ENCODE measurements at regions not wholly inside any gene's neighbourhood (a gene's known extent, or its start where the extent isn't known, plus 50 kb on each side); places are given as distances from the start of the nearest gene placed in this dataset.

DNA sequence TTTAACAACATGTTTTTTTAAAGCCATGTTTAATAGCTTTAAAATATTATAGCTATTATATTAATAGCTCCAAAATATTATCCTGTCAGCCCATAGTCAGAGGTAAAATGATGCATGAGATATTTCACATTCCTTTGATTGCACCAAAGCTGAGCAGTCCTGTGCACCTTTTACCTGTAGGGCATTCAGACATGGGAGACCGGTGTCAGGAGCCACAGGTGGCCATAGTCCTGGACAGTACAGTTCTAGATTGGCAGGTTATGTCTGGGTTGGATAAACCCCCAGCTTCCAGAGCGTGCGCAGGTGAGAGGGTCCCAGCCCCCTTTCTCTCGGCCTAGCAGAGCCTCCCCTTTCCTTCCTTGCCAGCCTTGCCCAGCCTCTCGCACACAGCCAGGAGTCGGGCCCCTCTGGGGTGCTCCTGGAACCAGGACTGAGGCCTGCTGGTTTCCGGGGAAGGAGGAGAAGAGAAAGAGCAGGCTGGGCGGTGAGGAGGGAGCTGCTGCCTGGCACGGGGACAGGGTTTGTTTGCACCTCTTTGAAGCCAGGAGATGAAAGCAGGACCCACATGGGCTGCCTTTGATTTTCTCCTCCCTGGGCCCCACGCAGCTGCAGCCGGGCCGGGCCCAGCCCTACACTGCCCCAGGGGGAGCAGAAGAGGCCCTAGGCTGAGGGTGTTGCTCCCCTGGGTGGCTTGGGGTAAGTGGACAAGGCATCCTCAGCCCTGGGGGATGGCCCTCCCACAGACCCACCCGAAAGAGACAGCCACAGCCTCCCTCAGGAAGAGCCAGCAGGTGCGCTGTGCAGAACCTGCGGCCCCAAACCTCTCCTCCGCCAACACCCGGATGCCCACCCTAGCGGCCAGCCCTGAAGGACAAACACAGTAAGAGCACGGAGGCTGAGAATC is 75.2 kb upstream of the TARDBP start:
- TF ChIP-seq, protein P1, sequence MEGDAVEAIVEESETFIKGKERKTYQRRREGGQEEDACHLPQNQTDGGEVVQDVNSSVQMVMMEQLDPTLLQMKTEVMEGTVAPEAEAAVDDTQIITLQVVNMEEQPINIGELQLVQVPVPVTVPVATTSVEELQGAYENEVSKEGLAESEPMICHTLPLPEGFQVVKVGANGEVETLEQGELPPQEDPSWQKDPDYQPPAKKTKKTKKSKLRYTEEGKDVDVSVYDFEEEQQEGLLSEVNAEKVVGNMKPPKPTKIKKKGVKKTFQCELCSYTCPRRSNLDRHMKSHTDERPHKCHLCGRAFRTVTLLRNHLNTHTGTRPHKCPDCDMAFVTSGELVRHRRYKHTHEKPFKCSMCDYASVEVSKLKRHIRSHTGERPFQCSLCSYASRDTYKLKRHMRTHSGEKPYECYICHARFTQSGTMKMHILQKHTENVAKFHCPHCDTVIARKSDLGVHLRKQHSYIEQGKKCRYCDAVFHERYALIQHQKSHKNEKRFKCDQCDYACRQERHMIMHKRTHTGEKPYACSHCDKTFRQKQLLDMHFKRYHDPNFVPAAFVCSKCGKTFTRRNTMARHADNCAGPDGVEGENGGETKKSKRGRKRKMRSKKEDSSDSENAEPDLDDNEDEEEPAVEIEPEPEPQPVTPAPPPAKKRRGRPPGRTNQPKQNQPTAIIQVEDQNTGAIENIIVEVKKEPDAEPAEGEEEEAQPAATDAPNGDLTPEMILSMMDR (IDR thresholded peaks at IDR 0.05; ENCODE audit: low read depth, low read length, missing control alignments): no peak
- no peak for DNase-seq (ENCODE audit: low read depth)
- in situ Hi-C loops (cut with HindIII; ENCODE audit: low sequenced_read_pairs): no loop called here
- H3K4me3 ChIP-seq (ENCODE audit: low read depth, low read length): no peak overlapping the region

DNA sequence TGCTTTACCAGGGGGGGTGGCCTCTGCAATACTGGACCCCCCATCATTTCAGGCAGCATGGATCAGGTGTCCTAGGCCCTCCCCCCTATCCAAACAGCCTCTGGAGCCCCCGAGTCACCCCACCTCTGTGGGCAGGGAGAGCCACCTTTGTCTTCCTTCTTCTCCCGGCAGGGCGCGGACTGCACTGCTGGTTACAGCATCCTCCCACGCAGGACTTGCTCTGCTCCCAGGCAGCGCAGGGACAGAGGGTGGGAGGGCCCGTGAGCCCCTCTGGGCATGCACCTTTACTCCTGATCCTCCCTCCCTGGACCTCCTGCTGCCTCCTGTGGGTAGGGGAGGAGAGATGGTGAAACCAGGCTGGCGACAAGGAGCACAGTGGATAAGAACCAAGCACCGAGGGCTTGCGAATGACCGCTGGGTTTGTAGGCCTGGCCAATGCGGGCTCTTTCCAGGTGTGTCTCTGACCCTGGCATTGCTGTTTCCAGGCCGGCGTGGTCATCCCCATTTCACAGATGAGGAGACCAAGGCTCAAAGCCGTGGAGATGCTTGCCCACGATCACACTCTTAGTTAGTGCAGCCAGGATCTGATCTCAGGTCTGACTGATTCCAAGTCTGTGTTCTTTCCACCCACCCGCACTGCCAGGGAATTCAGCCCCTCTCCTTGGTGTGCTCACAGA is 73.6 kb upstream of the TARDBP start:
- no peak overlapping the region for H3K4me3 ChIP-seq (ENCODE audit: low read depth, low read length)
- DNase-seq (ENCODE audit: low read depth): no peak
- TF ChIP-seq, protein P1 (IDR thresholded peaks at IDR 0.05; ENCODE audit: low read depth, low read length, missing control alignments): no peak
- in situ Hi-C loops (cut with HindIII; ENCODE audit: low sequenced_read_pairs): no loop called here

DNA sequence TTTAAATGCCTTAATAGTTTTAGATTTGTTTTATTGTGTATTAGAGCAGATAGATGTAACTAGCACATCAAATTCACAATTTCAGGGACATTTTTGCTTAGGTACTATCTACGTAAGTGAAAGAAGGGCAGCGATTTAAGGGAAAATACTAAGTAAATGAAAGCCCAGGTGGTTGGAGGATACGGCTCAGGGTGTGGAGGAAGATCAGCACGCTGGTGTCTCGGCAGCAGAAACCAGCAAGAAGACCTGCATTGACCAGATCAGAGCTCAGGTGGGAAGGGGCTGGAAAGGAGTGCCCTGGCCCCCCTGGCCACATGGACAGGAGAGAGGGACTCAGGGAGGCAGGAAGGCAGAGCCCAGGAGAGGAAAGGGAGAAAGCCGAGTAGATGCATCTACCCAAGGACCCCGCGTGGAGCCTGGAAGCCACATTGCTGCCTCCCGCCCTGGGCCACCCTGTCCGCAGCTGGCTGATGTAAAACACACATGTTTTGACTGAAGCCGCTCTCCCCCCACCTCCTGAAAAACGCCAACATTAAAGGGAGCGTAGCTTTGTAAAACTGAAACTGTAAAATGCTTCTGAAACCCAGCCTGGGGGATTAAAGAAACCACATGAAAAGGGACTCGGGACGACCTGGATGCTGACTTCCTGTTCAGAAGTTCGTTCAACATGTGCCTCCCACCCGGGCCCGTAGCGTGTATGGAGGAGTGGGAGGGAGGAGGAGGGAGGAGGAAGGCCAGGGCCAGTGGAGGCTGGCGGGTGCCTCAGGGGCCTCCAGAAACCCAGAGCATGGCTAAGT is 72.6 kb upstream of the TARDBP start:
- in situ Hi-C loops (cut with HindIII; ENCODE audit: low sequenced_read_pairs): loop anchor here (10.0 kb wide), 2 partner anchors 415 to 445 kb away; no protein-coding TSS in a partner anchor
- H3K4me3 ChIP-seq (ENCODE audit: low read depth, low read length): no peak overlapping the region
- TF ChIP-seq, protein P1 (IDR thresholded peaks at IDR 0.05; ENCODE audit: low read depth, low read length, missing control alignments): no peak
- DNase-seq (ENCODE audit: low read depth): no peak

DNA sequence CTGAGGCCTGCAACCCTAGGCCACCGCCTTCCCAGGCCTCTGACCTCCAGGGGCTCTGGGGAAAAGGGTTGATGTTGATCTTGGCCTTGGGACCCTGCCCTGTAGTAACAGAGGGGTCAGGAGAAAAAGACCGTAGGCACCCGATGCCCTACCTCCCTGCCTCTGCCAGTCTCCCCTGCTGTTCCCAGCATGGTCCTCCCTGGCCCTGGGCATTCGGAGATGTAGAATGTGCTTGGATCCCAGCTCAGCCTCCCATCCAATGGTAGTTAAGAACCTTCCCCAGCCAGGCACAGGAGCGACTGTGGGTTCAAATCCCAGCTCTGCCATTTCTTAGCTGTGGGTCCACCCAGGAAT is 72.0 kb upstream of the TARDBP start:
- no peak for DNase-seq (ENCODE audit: low read depth)

DNA sequence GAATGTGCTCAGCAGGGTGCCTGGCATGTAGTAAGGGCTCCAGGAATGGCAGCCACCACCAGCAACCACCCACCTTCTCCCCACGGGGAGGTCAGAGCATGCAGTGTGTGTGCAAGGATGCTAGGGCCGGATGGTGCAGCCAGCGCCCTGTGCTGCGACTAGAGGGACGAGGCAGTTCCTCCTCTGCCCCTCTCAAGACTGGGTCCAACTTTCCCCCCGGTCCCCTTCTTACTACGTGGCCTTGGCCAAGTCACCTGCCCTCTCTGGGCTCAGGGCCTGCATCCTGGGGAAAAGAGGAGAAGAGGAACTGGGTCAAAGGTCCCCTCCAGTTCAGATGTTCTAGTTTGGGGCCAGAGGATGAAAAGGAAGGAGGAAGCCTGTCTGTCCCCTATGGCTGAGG is 71.6 kb upstream of the TARDBP start:
- TF ChIP-seq, protein P1 (IDR thresholded peaks at IDR 0.05; ENCODE audit: low read depth, low read length, missing control alignments): no peak
- in situ Hi-C loops (cut with HindIII; ENCODE audit: low sequenced_read_pairs): loop anchor here (10.0 kb wide), 2 partner anchors 416 to 446 kb away; no protein-coding TSS in a partner anchor
- DNase-seq (ENCODE audit: low read depth): no peak
- H3K4me3 ChIP-seq (ENCODE audit: low read depth, low read length): no peak overlapping the region

More for the DNA sequence above, 72.0 kb upstream of the TARDBP start:
- in situ Hi-C loops (cut with HindIII; ENCODE audit: low sequenced_read_pairs): loop anchor here (10.0 kb wide), 2 partner anchors 416 to 446 kb away; no protein-coding TSS in a partner anchor
- H3K4me3 ChIP-seq (ENCODE audit: low read depth, low read length): no peak overlapping the region
- TF ChIP-seq, protein P1 (IDR thresholded peaks at IDR 0.05; ENCODE audit: low read depth, low read length, missing control alignments): no peak

All from astrocyte of the cerebellum (primary cell).